ENCODE measurements at regions not wholly inside any gene's neighbourhood (a gene's known extent, or its start where the extent isn't known, plus 50 kb on each side); places are given as distances from the start of the nearest gene placed in this dataset.
A peak's percentile ranks its signal among the peaks of the same experiment; 100 is the strongest.

GRCh38 chr15:95549168-95549738 is 781.2 kb upstream of the NR2F2 start:
- DNase-seq (ENCODE audit: low read depth), result no peak

GRCh38 chr15:95550702-95551101 is 779.8 kb upstream of the NR2F2 start:
- no peak for DNase-seq (ENCODE audit: low read depth)

GRCh38 chr15:95556225-95556624 is 774.3 kb upstream of the NR2F2 start:
- DNase-seq (ENCODE audit: low read depth), result no peak

GRCh38 chr15:95556866-95557225 is 773.7 kb upstream of the NR2F2 start:
- DNase-seq (ENCODE audit: low read depth), result no peak

GRCh38 chr15:95557226-95558046 is 773.1 kb upstream of the NR2F2 start:
- DNase-seq (ENCODE audit: low read depth), result peak; percentile 89

GRCh38 chr15:95558131-95558530 is 772.4 kb upstream of the NR2F2 start:
- no peak for DNase-seq (ENCODE audit: low read depth)

GRCh38 chr15:95558916-95559315 is 771.6 kb upstream of the NR2F2 start:
- DNase-seq (ENCODE audit: low read depth), result no peak

- DNase-seq (ENCODE audit: low read depth), result peak; percentile 89
Measured at GRCh38 chr15:95559875-95560394, 770.6 kb upstream of the NR2F2 start.

- no peak for DNase-seq (ENCODE audit: low read depth)
Measured at GRCh38 chr15:95561463-95561862, 769.0 kb upstream of the NR2F2 start.

- DNase-seq (ENCODE audit: low read depth), result no peak
Measured at GRCh38 chr15:95563634-95564033, 766.9 kb upstream of the NR2F2 start.

- no peak for DNase-seq (ENCODE audit: low read depth)
Measured at GRCh38 chr15:95565016-95565600, 765.4 kb upstream of the NR2F2 start.

- no peak for DNase-seq (ENCODE audit: low read depth)
Measured at GRCh38 chr15:95565690-95566089, 764.8 kb upstream of the NR2F2 start.

GRCh38 chr15:95567686-95568085 is 762.8 kb upstream of the NR2F2 start:
- DNase-seq (ENCODE audit: low read depth), result no peak

- DNase-seq (ENCODE audit: low read depth), result no peak
Measured at GRCh38 chr15:95574053-95574452, 756.4 kb upstream of the NR2F2 start.

GRCh38 chr15:95577927-95578326 is 752.6 kb upstream of the NR2F2 start:
- no peak for DNase-seq (ENCODE audit: low read depth)

GRCh38 chr15:95580121-95580520 is 750.4 kb upstream of the NR2F2 start:
- DNase-seq (ENCODE audit: low read depth), result no peak

- no peak for DNase-seq (ENCODE audit: low read depth)
Measured at GRCh38 chr15:95581595-95581994, 748.9 kb upstream of the NR2F2 start.

- DNase-seq (ENCODE audit: low read depth), result no peak
Measured at GRCh38 chr15:95584088-95584487, 746.4 kb upstream of the NR2F2 start.

GRCh38 chr15:95588056-95588455 is 742.4 kb upstream of the NR2F2 start:
- DNase-seq (ENCODE audit: low read depth), result no peak

GRCh38 chr15:95590533-95591044 is 739.9 kb upstream of the NR2F2 start:
- DNase-seq (ENCODE audit: low read depth), result peak; percentile 12

GRCh38 chr15:95591270-95591669 is 739.2 kb upstream of the NR2F2 start:
- DNase-seq (ENCODE audit: low read depth), result no peak

GRCh38 chr15:95591886-95592285 is 738.6 kb upstream of the NR2F2 start:
- DNase-seq (ENCODE audit: low read depth), result no peak

- DNase-seq (ENCODE audit: low read depth), result no peak
Measured at GRCh38 chr15:95594496-95594895, 736.0 kb upstream of the NR2F2 start.
